Mesenchymal stem cell (in vitro differentiated cells and primary cell): ENCODE measurements at regions not wholly inside any gene's neighbourhood (a gene's known extent, or its start where the extent isn't known, plus 50 kb on each side); places are given as distances from the start of the nearest gene placed in this dataset.

ENCODE experiments used
- DNase-seq: peaks from one replicate; pipeline ENCODE4 v3.0.0-alpha.2; 2013
- H2AFZ ChIP-seq: one replicate; pipeline ENCODE4 v1.6.1; 2013; ENCODE audit warnings: low read depth, mild to moderate bottlenecking, control low read depth, inconsistent platforms, low read length, moderate library complexity
- H2AK5ac ChIP-seq: 2 replicates; pipeline ENCODE4 v1.6.1; 2013; ENCODE audit warnings: low read length, moderate library complexity, mild to moderate bottlenecking, inconsistent platforms; ENCODE audit not compliant: severe bottlenecking
- H2BK120ac ChIP-seq: one replicate; pipeline ENCODE4 v1.6.1; 2013; ENCODE audit warnings: low read depth, mild to moderate bottlenecking, inconsistent platforms, low read length, moderate library complexity
- H2BK12ac ChIP-seq, 2 experiments: one replicate each; pipeline ENCODE4 v1.6.1; 2013; ENCODE audit warnings: inconsistent platforms in 2 of 2, low read length in 2 of 2, mild to moderate bottlenecking in 2 of 2, moderate library complexity in 2 of 2, control low read depth in 1 of 2
- H2BK15ac ChIP-seq: one replicate; pipeline ENCODE4 v1.6.1; 2013; ENCODE audit warnings: mild to moderate bottlenecking, low read depth, inconsistent platforms; ENCODE audit not compliant: poor library complexity, severe bottlenecking
- H2BK5ac ChIP-seq: 2 replicates; pipeline ENCODE4 v1.6.1; 2013; ENCODE audit warnings: low read depth, mild to moderate bottlenecking, low read length, control low read depth, inconsistent platforms; ENCODE audit not compliant: poor library complexity, severe bottlenecking
- H3K14ac ChIP-seq, 2 experiments: one replicate each; pipeline ENCODE4 v1.6.1; 2013; ENCODE audit warnings: inconsistent platforms in 2 of 2, low read length in 2 of 2, control low read depth in 1 of 2, mild to moderate bottlenecking in 1 of 2, moderate library complexity in 1 of 2
- H3K18ac ChIP-seq, 2 experiments: one replicate each; pipeline ENCODE4 v1.6.1; 2013; ENCODE audit warnings: inconsistent platforms in 2 of 2, low read length in 2 of 2, control low read depth in 1 of 2, low read depth in 1 of 2, mild to moderate bottlenecking in 1 of 2
- H3K23ac ChIP-seq, 2 experiments: one replicate each; pipeline ENCODE4 v1.6.1; 2013; ENCODE audit warnings: inconsistent platforms in 2 of 2, low read length in 2 of 2, mild to moderate bottlenecking in 2 of 2, moderate library complexity in 2 of 2, control low read depth in 1 of 2
- H3K27ac ChIP-seq: 2 replicates; pipeline ENCODE4 v1.5.1; 2013; ENCODE audit warnings: mild to moderate bottlenecking, moderate library complexity, low read length, control low read depth, inconsistent platforms; ENCODE audit not compliant: poor library complexity, severe bottlenecking
- H3K27me3 ChIP-seq, 2 experiments: 2 replicates each; pipeline versions ENCODE4 v1.6.1 to v1.7.0; 2013; ENCODE audit warnings: low read length in 2 of 2, mild to moderate bottlenecking in 2 of 2, moderate library complexity in 2 of 2, control low read depth in 1 of 2, inconsistent platforms in 1 of 2; ENCODE audit not compliant: control insufficient read depth in 1 of 2, insufficient read depth in 1 of 2
- H3K36me3 ChIP-seq, 2 experiments: 2 replicates each; pipeline versions ENCODE4 v1.6.1 to v1.7.0; 2013; ENCODE audit warnings: low read length in 2 of 2, control low read depth in 1 of 2, inconsistent platforms in 1 of 2, low read depth in 1 of 2, mild to moderate bottlenecking in 1 of 2; ENCODE audit not compliant: insufficient read depth in 2 of 2, control insufficient read depth in 1 of 2
- H3K4ac ChIP-seq, 2 experiments: one replicate each; pipeline ENCODE4 v1.6.1; 2013; ENCODE audit warnings: inconsistent platforms in 2 of 2, low read length in 2 of 2, mild to moderate bottlenecking in 2 of 2, moderate library complexity in 2 of 2, control low read depth in 1 of 2, low read depth in 1 of 2
- H3K4me1 ChIP-seq: 2 replicates; pipeline ENCODE4 v1.6.1; 2013; ENCODE audit warnings: low read depth, low read length, control low read depth; ENCODE audit not compliant: control insufficient read depth, insufficient read depth
- H3K4me2 ChIP-seq: 2 replicates; pipeline ENCODE4 v1.6.1; 2013; ENCODE audit warnings: low read length, mild to moderate bottlenecking, inconsistent platforms; ENCODE audit not compliant: poor library complexity, severe bottlenecking
- H3K4me3 ChIP-seq, 2 experiments: 2 replicates each; pipeline versions ENCODE4 v1.5.1 to v1.7.0; 2013; ENCODE audit warnings: low read length in 2 of 2, mild to moderate bottlenecking in 2 of 2, control low read depth in 1 of 2, low read depth in 1 of 2; ENCODE audit not compliant: insufficient read depth in 1 of 2
- H3K79me1 ChIP-seq: replicated peaks from 2 replicates; pipeline ENCODE4 v1.6.1; 2013; ENCODE audit warnings: mild to moderate bottlenecking, control low read depth, low read length, inconsistent platforms; ENCODE audit not compliant: poor library complexity, severe bottlenecking
- H3K9ac ChIP-seq: 2 replicates; pipeline ENCODE4 v1.7.0; 2013; ENCODE audit warnings: mild to moderate bottlenecking, low read length, moderate library complexity
- H3K9me3 ChIP-seq: 2 replicates; pipeline ENCODE4 v1.7.0; 2013; ENCODE audit warnings: mild to moderate bottlenecking, low read length; ENCODE audit not compliant: control insufficient read depth
- H4K8ac ChIP-seq: one replicate; pipeline ENCODE4 v1.6.1; 2013; ENCODE audit warnings: inconsistent platforms, mild to moderate bottlenecking, low read length, moderate library complexity
- H4K91ac ChIP-seq: one replicate; pipeline ENCODE4 v1.6.1; 2013; ENCODE audit warnings: mild to moderate bottlenecking, low read length, inconsistent platforms
- WGBS: methylation state at CpG from one replicate; pipeline ENCODE4 v1.1.7; 2013; ENCODE audit warnings: mixed read lengths; 5-methylcytosine and 5-hydroxymethylcytosine counted together

DNA sequence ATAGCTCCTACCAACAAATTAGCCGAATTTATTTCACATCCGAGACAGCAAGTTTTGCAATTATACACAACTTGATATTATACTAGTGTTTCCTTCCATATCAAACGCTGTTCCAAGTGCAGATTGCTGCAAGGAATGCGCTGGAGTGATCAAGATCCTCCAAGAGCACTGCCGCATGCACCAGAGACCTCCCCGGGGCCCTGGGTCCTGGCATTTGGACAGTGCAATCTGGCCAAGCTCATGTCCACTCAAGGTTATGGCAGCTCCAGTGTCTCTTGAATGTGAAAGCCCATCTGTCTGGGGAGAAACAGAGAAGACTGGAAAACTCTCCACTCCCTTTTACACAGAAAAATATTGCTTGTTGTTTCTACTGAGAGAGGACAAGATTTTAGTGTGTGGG lies 111.9 kb downstream of the HSPH1 start:
- no peak overlapping the region for H2AK5ac ChIP-seq
- 97% methylated on average over 6 of the region's 6 CpGs for WGBS
- no peak overlapping the region for H3K14ac ChIP-seq

DNA sequence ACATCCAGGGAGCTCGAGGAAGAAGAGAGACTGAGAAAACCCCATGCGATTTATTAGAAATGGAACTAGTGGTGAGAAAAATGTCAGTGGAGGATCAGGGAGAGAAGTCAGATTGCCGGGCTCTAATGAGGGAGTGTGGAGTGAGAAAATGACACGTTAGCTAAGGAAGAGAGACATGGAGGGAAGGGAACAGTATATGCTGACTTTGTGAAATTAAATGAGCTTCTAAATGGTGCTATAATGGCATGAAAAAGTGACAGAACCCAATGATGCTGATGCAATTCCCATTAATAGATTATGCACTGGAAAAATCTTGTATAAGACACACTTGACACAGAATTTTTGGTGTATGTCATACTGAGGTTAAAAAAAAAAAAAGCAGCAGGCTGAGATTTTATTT lies 112.6 kb downstream of the HSPH1 start:
- Histone ChIP-seq H3K23ac (no peak overlapping the region), H2BK5ac (no peak overlapping the region), H3K36me3 (no peaks in the 10 kb centered on the region), H3K79me1 (no peaks in the 10 kb centered on the region), H2AK5ac (no peak overlapping the region), H3K4me1 (peaks cover 15% of the 10 kb centered on the region), H3K4ac (no peak overlapping the region), H3K18ac (no peak overlapping the region), H2BK120ac (no peak overlapping the region), H3K9ac (no peak overlapping the region), H3K27ac (no peak overlapping the region), H3K9me3 (no peaks in the 10 kb centered on the region), H4K8ac (no peak overlapping the region), H2BK15ac (no peak overlapping the region), H2BK12ac (no peak overlapping the region), H3K4me2 (no peak overlapping the region), H4K91ac (no peak overlapping the region), H3K27me3 (no peaks in the 10 kb centered on the region), H3K14ac (no peak overlapping the region), H3K4me3 (no peak overlapping the region), H2AFZ (no peak overlapping the region)
- DNase-seq = no peak
- WGBS = 95% methylated on average over 4 of the region's 4 CpGs

More for the DNA sequence above, 111.9 kb downstream of the HSPH1 start:
- H3K27ac ChIP-seq = no peak overlapping the region
- H3K79me1 ChIP-seq = no peaks in the 10 kb centered on the region
- H2AFZ ChIP-seq = no peak overlapping the region
- peaks cover 15% of the 10 kb centered on the region for H3K4me1 ChIP-seq
- H2BK120ac ChIP-seq = no peak overlapping the region
- peak overlapping the region; percentile 0 for H3K9ac ChIP-seq
- no peak overlapping the region for H2BK5ac ChIP-seq
- no peaks in the 10 kb centered on the region for H3K36me3 ChIP-seq
- no peak overlapping the region for H4K91ac ChIP-seq
- no peak overlapping the region for H2BK15ac ChIP-seq
- no peaks in the 10 kb centered on the region for H3K9me3 ChIP-seq
- H3K23ac ChIP-seq = no peak overlapping the region
- no peaks in the 10 kb centered on the region for H3K27me3 ChIP-seq
- no peak overlapping the region for H3K4ac ChIP-seq
- no peak overlapping the region for H4K8ac ChIP-seq
- no peak overlapping the region for H3K4me2 ChIP-seq
- peak overlapping the region in 1 of 2 experiments; percentile 19 for H3K4me3 ChIP-seq
- DNase-seq = no peak
- peak overlapping the region in 1 of 2 experiments; percentile 28 for H2BK12ac ChIP-seq
- H3K18ac ChIP-seq = no peak overlapping the region

DNA sequence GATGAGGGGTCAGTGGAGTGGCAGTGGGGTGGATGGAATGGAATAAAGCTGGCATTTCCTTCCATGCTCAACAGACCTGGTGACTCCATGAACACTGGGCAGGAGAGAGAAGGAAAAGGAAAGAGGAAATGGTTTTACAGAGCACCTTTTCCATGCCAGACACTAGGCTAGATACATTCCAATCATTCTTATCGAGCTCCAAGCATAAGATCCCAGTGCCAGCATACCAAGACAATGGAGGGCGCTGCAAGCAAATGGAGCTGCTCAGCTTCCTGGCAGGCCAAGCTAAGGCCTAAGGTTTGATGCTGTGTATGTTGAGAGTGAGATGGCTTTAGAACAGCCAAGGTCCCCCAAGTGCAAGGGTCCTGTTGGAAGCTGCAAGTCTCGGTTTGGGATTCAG lies 113.2 kb downstream of the HSPH1 start:
- DNase-seq = no peak
- no peaks in the 10 kb centered on the region for H3K27me3 ChIP-seq
- H2BK15ac ChIP-seq = no peak overlapping the region
- H3K36me3 ChIP-seq = no peaks in the 10 kb centered on the region
- H3K4me2 ChIP-seq = no peak overlapping the region
- peaks cover 18% of the 10 kb centered on the region for H3K4me1 ChIP-seq
- H3K14ac ChIP-seq = no peak overlapping the region
- H2BK12ac ChIP-seq = peak overlapping the region; percentile 30 to 65
- WGBS = 84% methylated on average over 3 of the region's 3 CpGs
- H2BK120ac ChIP-seq = no peak overlapping the region
- no peak overlapping the region for H3K4ac ChIP-seq
- no peaks in the 10 kb centered on the region for H3K9me3 ChIP-seq
- H3K4me3 ChIP-seq = no peak overlapping the region
- no peak overlapping the region for H4K8ac ChIP-seq
- H2AFZ ChIP-seq = no peak overlapping the region
- peak overlapping the region; percentile 10 to 31 for H3K18ac ChIP-seq
- H4K91ac ChIP-seq = peak overlapping the region; percentile 22
- H2BK5ac ChIP-seq = no peak overlapping the region
- no peak overlapping the region for H3K9ac ChIP-seq
- no peaks in the 10 kb centered on the region for H3K79me1 ChIP-seq
- H3K27ac ChIP-seq = no peak overlapping the region
- peak overlapping the region; percentile 51 for H2AK5ac ChIP-seq
- no peak overlapping the region for H3K23ac ChIP-seq

DNA sequence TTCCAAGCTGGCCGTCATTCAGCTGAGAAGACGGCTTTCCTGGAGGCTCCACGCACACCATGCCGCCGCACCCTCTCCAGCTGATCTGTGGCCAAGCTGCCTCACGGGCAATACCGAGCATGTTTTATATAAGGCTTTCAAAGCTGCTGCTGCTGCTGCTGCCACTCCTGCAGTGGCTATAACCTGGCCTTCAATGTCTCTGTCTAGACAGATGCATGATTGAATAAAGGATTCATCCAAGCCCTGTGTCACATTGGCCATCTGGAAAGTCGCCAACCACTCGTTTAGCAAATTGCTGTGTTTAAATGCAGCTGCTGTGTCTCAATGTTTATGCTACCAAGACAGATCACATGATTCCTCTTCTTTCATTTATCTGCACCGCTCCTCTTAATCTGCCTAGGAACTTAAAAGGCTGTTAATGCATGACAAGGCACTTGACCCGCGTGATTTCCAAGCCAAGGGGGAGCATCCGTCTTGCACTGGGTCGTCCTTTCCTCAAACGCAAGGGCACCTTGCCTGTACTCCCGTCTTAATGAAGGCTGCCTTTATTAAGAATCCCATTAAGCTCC lies 114.3 kb downstream of the TEX26 start:
- peak overlapping the region; percentile 59 for H4K91ac ChIP-seq
- H2BK15ac ChIP-seq = no peak overlapping the region
- H2BK120ac ChIP-seq = peak overlapping the region; percentile 75
- H3K23ac ChIP-seq = no peak overlapping the region
- H3K79me1 ChIP-seq = no peaks in the 10 kb centered on the region
- DNase-seq = peak; percentile 95
- WGBS = 27% methylated on average over 16 of the region's 16 CpGs
- H3K4me2 ChIP-seq = no peak overlapping the region
- no peak overlapping the region for H2AFZ ChIP-seq
- H3K9ac ChIP-seq = peak overlapping the region; percentile 79
- H3K4me3 ChIP-seq = no peak overlapping the region
- peak overlapping the region; percentile 88 to 93 for H3K18ac ChIP-seq
- H3K4me1 ChIP-seq = peaks cover 16% of the 10 kb centered on the region
- H3K4ac ChIP-seq = peak overlapping the region in 1 of 2 experiments; percentile 57
- H2BK12ac ChIP-seq = peak overlapping the region; percentile 49 to 90
- no peak overlapping the region for H2AK5ac ChIP-seq
- H4K8ac ChIP-seq = peak overlapping the region; percentile 73
- H3K9me3 ChIP-seq = no peaks in the 10 kb centered on the region
- no peaks in the 10 kb centered on the region for H3K27me3 ChIP-seq
- no peak overlapping the region for H3K27ac ChIP-seq
- H2BK5ac ChIP-seq = no peak overlapping the region
- peak overlapping the region in 1 of 2 experiments; percentile 5 for H3K14ac ChIP-seq
- no peaks in the 10 kb centered on the region for H3K36me3 ChIP-seq
